Spleen (tissue), 11 donors: ENCODE measurements at regions not wholly inside any gene's neighbourhood (a gene's known extent, or its start where the extent isn't known, plus 50 kb on each side); places are given as distances from the start of the nearest gene placed in this dataset.

ENCODE experiments used
- DNase-seq: peaks from one replicate; pipeline ENCODE4 v3.0.0-alpha.2; 2020
- H3K27ac ChIP-seq, 8 donors: fragments of 200-600 bp; sonication (generic) in 7 of 8; 1 replicate in 4 of 8; 2 replicates in 4 of 8; pipeline versions ENCODE4 v1.5.0 to v1.8.0; 2016 to 2021; ENCODE audit warnings: inconsistent platforms in 4 of 8, mild to moderate bottlenecking in 4 of 8, moderate library complexity in 1 of 8
- H3K27me3 ChIP-seq, 7 donors: fragments of 200-600 bp; sonication (generic) in 6 of 7; replicated peaks in 1 of 7; 1 replicate in 4 of 7; 2 replicates in 3 of 7; pipeline versions ENCODE4 v1.5.0 to v1.8.0; 2016 to 2021; ENCODE audit warnings: inconsistent platforms in 3 of 7, mild to moderate bottlenecking in 1 of 7
- H3K36me3 ChIP-seq, 6 donors: fragments of 200-600 bp; sonication (generic) in 5 of 6; 1 replicate in 4 of 6; 2 replicates in 2 of 6; pipeline versions ENCODE4 v1.5.0 to v1.8.0; 2016 to 2021; ENCODE audit warnings: inconsistent platforms in 2 of 6
- H3K4me1 ChIP-seq, 6 donors: fragments of 200-600 bp; sonication (generic) in 5 of 6; 1 replicate in 3 of 6; 2 replicates in 3 of 6; pipeline versions ENCODE4 v1.5.0 to v1.8.0; 2016 to 2021; ENCODE audit warnings: inconsistent platforms in 3 of 6
- H3K4me3 ChIP-seq, 8 donors: fragments of 200-600 bp; sonication (generic) in 7 of 8; 1 replicate in 4 of 8; 2 replicates in 4 of 8; pipeline versions ENCODE4 v1.5.0 to v1.8.0; 2016 to 2021; ENCODE audit warnings: inconsistent platforms in 4 of 8, mild to moderate bottlenecking in 4 of 8, moderate library complexity in 2 of 8
- H3K9me3 ChIP-seq, 8 donors: fragments of 200-600 bp; sonication (generic) in 7 of 8; 1 replicate in 4 of 8; 2 replicates in 4 of 8; pipeline versions ENCODE4 v1.5.0 to v1.8.0; 2016 to 2021; ENCODE audit warnings: inconsistent platforms in 4 of 8
- CTCF ChIP-seq, 11 experiments: fragments of 200-600 bp in 7 of 11; fragments of 450-650 bp in 4 of 11; sonication (generic) in 4 of 11; IDR thresholded peaks in 8 of 11; conservative IDR thresholded peaks in 3 of 11; 1 replicate in 7 of 11; 2 replicates in 4 of 11; pipeline versions ENCODE4 v1.4.0 to v1.8.0; 2016 to 2021; ENCODE audit warnings: antibody characterized with exemption in 11 of 11, inconsistent platforms in 4 of 11, mild to moderate bottlenecking in 1 of 11
- POLR2A ChIP-seq, 3 donors: fragments of 450-650 bp; IDR thresholded peaks; one replicate each; pipeline ENCODE4 v1.5.1; 2017; ENCODE audit warnings: antibody characterized with exemption in 3 of 3, mild to moderate bottlenecking in 1 of 3
- POLR2AphosphoS5 ChIP-seq, 3 donors: sonication (generic); formaldehyde crosslinking; IDR thresholded peaks; one replicate each; pipeline ENCODE4 v1.5.1; 2017; ENCODE audit warnings: antibody characterized with exemption in 3 of 3
- WGBS, 5 donors: extraction: QIAGEN DNeasy Blood & Tissue Kit in 3 of 5; methylation state at CpG; one replicate each; pipeline versions ENCODE4 v1.1.5 to v1.1.7; 2013 to 2018; 5-methylcytosine and 5-hydroxymethylcytosine counted together
- intact Hi-C: fragments of 100-400 bp; cut with DNase I; formaldehyde crosslinking; loops from one replicate; pipeline ENCODE4 v1.15.0; 2023; ENCODE audit warnings: low total_unique reads
- donor health status: healthy with polysubstance abuse.
- donor health status: DM: no; HTN: no; CAD: no; lungs with moderate emphysema.
- donor health status: DM: no; HTN: no; CAD: no.
- donor health status: Bipolar disorder and iron deficiency.
- donor health status: healthy.
- donor health status: DM: no; HTN: no; CAD: no.
- donor health status: DM: yes; HTN: yes; CAD: no.

GRCh38 chr18:51921862-51922261 lies 418.1 kb upstream of the DCC start:
- H3K4me1 ChIP-seq, result no peaks in the 10 kb centered on the region
- no peak for DNase-seq
- H3K27me3 ChIP-seq, result no peaks in the 10 kb centered on the region
- intact Hi-C loops, result no loop called here
- WGBS, 5 donors, result 70 to 91% (median 89%) methylated on average over 1 to 3 of the region's 3 CpGs
- peaks cover 0 to 34% (median 22%) of the 10 kb centered on the region in 8 donors for H3K9me3 ChIP-seq
- no peak overlapping the region for H3K4me3 ChIP-seq
- no peaks in the 10 kb centered on the region for H3K36me3 ChIP-seq
- TF ChIP-seq POLR2AphosphoS5 (IDR thresholded peaks at IDR 0.05) (no peak), CTCF (IDR thresholded peaks at IDR 0.05 in 8 of 11, conservative IDR thresholded peaks at IDR 0.05 in 3 of 11) (no peak), POLR2A (IDR thresholded peaks at IDR 0.05) (no peak)
- H3K27ac ChIP-seq, result no peak overlapping the region

- TF ChIP-seq POLR2A (IDR thresholded peaks at IDR 0.05) (no peak), CTCF (IDR thresholded peaks at IDR 0.05 in 8 of 11, conservative IDR thresholded peaks at IDR 0.05 in 3 of 11) (no peak), POLR2AphosphoS5 (IDR thresholded peaks at IDR 0.05) (no peak)
- Histone ChIP-seq H3K27ac (no peak overlapping the region), H3K4me3 (no peak overlapping the region), H3K27me3 (no peaks in the 10 kb centered on the region), H3K36me3 (no peaks in the 10 kb centered on the region), H3K9me3 (peaks cover 0 to 24% (median 19%) of the 10 kb centered on the region in 8 donors), H3K4me1 (no peaks in the 10 kb centered on the region)
- intact Hi-C loops, result no loop called here
- WGBS, 5 donors, result 77 to 89% (median 82%) methylated on average over 1 of the region's 1 CpG
- DNase-seq, result no peak
These were observed 406.1 kb upstream of the DCC start for GRCh38 chr18:51933903-51934302.

GRCh38 chr18:51936115-51936514 lies 403.9 kb upstream of the DCC start:
- intact Hi-C loops, result no loop called here
- H3K4me1 ChIP-seq, result no peaks in the 10 kb centered on the region

GRCh38 chr18:51941999-51942398 lies 398.0 kb upstream of the DCC start:
- TF ChIP-seq POLR2A (IDR thresholded peaks at IDR 0.05), result no peak
- TF ChIP-seq CTCF (IDR thresholded peaks at IDR 0.05 in 8 of 11, conservative IDR thresholded peaks at IDR 0.05 in 3 of 11), result no peak
- H3K9me3 ChIP-seq, result no peaks in the 10 kb centered on the region
- H3K4me3 ChIP-seq, result no peak overlapping the region
- no peaks in the 10 kb centered on the region for H3K27me3 ChIP-seq
- no peak for DNase-seq
- 42 to 57% (median 53%) methylated on average over 2 of the region's 2 CpGs for WGBS, 5 donors
- H3K27ac ChIP-seq, result no peak overlapping the region
- H3K4me1 ChIP-seq, result no peaks in the 10 kb centered on the region
- intact Hi-C loops, result no loop called here
- no peaks in the 10 kb centered on the region for H3K36me3 ChIP-seq

More at GRCh38 chr18:51936115-51936514, 403.9 kb upstream of the DCC start:
- TF ChIP-seq POLR2AphosphoS5 (IDR thresholded peaks at IDR 0.05) (no peak), CTCF (IDR thresholded peaks at IDR 0.05 in 8 of 11, conservative IDR thresholded peaks at IDR 0.05 in 3 of 11) (no peak), POLR2A (IDR thresholded peaks at IDR 0.05) (no peak)
- H3K4me3 ChIP-seq, result no peak overlapping the region
- H3K27ac ChIP-seq, result no peak overlapping the region
- 76 to 89% (median 79%) methylated on average over 2 of the region's 2 CpGs for WGBS, 5 donors
- no peak for DNase-seq
- peaks cover 0 to 2% (median 0%) of the 10 kb centered on the region in 8 donors for H3K9me3 ChIP-seq
- H3K27me3 ChIP-seq, result no peaks in the 10 kb centered on the region
- H3K36me3 ChIP-seq, result no peaks in the 10 kb centered on the region
